IMR-90 (cell line): ENCODE measurements at regions not wholly inside any gene's neighbourhood (a gene's known extent, or its start where the extent isn't known, plus 50 kb on each side); places are given as distances from the start of the nearest gene placed in this dataset.

Source experiments
- ATAC-seq: fragments of 200-7000 bp; cut with Tn5 transposase; 2 replicates; pipeline ENCODE4 v1.9.1; 2020; ENCODE audit warnings: low read depth, mild to moderate bottlenecking, moderate library complexity
- BruUV-seq: library from RNA; stranded (reverse); fragments of 400-500 nt; replicated peaks from 2 replicates; lab custom pipeline; 2021; lab: Mats Ljungman, UMichigan
- CTCF ChIA-PET: fragments of 300-600 bp; formaldehyde crosslinking; extraction: SDS; loops from one replicate; lab custom pipeline; 2021; ENCODE audit warnings: antibody characterized with exemption; lab: Yijun Ruan, JAX
- POLR2A ChIA-PET: fragments of 300-600 bp; sonication (Branson Sonifier 250); formaldehyde crosslinking; loops from one replicate; lab custom pipeline; 2022; ENCODE audit warnings: antibody characterized with exemption; ENCODE audit not compliant: unreplicated experiment; lab: Charles Lee
- DNase-seq: peaks from one replicate; pipeline ENCODE4 v3.0.0; 2013
- H2AFZ ChIP-seq: replicated peaks from 2 replicates; pipeline ENCODE3; 2013; ENCODE audit warnings: low read length, mild to moderate bottlenecking; ENCODE audit not compliant: poor library complexity
- H2AK5ac ChIP-seq: 2 replicates; pipeline ENCODE4 v1.6.1; 2013; ENCODE audit warnings: low read depth, low read length, inconsistent platforms
- H2AK9ac ChIP-seq: replicated peaks from 2 replicates; pipeline ENCODE3; 2013; ENCODE audit warnings: mild to moderate bottlenecking, low read depth, low read length, moderate library complexity; ENCODE audit not compliant: poor library complexity
- H2BK120ac ChIP-seq: 2 replicates; pipeline ENCODE4 v1.6.1; 2013; ENCODE audit warnings: low read depth, low read length, inconsistent platforms
- H2BK15ac ChIP-seq: 3 replicates; pipeline ENCODE4 v1.6.1; 2013; ENCODE audit warnings: low read depth, low read length, inconsistent platforms
- H2BK20ac ChIP-seq: 2 replicates; pipeline ENCODE4 v1.6.1; 2013; ENCODE audit warnings: low read depth, mild to moderate bottlenecking, inconsistent platforms, low read length, moderate library complexity
- H2BK5ac ChIP-seq: 2 replicates; pipeline ENCODE4 v1.6.1; 2013; ENCODE audit warnings: mild to moderate bottlenecking, low read depth, low read length, inconsistent platforms; ENCODE audit not compliant: poor library complexity, severe bottlenecking
- H3K14ac ChIP-seq: replicated peaks from 2 replicates; pipeline ENCODE4 v1.6.1; 2013; ENCODE audit warnings: low read depth, low read length, inconsistent platforms
- H3K18ac ChIP-seq: 2 replicates; pipeline ENCODE4 v1.6.1; 2013; ENCODE audit warnings: low read depth, low read length, control low read depth
- H3K23ac ChIP-seq: 2 replicates; pipeline ENCODE4 v1.6.1; 2013; ENCODE audit warnings: low read depth, low read length, inconsistent platforms
- H3K27ac ChIP-seq: 2 replicates; pipeline ENCODE4 v1.5.1; 2013; ENCODE audit warnings: mild to moderate bottlenecking, control low read depth, low read length; ENCODE audit not compliant: insufficient read depth
- H3K27me3 ChIP-seq: 2 replicates; pipeline ENCODE4 v1.6.1; 2013; ENCODE audit warnings: low read length; ENCODE audit not compliant: control insufficient read depth, insufficient read depth
- H3K36me3 ChIP-seq: 2 replicates; pipeline ENCODE4 v1.6.1; 2013; ENCODE audit warnings: low read length, mixed read lengths; ENCODE audit not compliant: control insufficient read depth, insufficient read depth
- H3K4ac ChIP-seq: 2 replicates; pipeline ENCODE4 v1.6.1; 2013; ENCODE audit warnings: low read depth, low read length, inconsistent platforms
- H3K4me1 ChIP-seq: 2 replicates; pipeline ENCODE4 v1.6.1; 2013; ENCODE audit warnings: low read length, mixed read lengths; ENCODE audit not compliant: control insufficient read depth, insufficient read depth
- H3K4me2 ChIP-seq: 2 replicates; pipeline ENCODE4 v1.6.1; 2013; ENCODE audit warnings: low read depth, mild to moderate bottlenecking, control low read depth, low read length, moderate library complexity
- H3K4me3 ChIP-seq: 2 replicates; pipeline ENCODE4 v1.5.1; 2013; ENCODE audit warnings: low read depth, mild to moderate bottlenecking, control low read depth, low read length, moderate library complexity; ENCODE audit not compliant: insufficient read depth
- H3K56ac ChIP-seq: 2 replicates; pipeline ENCODE4 v1.6.1; 2013; ENCODE audit warnings: low read length, inconsistent platforms; ENCODE audit not compliant: insufficient read depth; ENCODE audit errors: extremely low read depth
- H3K79me1 ChIP-seq, 2 experiments: 2 replicates each; pipeline ENCODE4 v1.6.1; 2013; ENCODE audit warnings: low read length in 2 of 2, inconsistent platforms in 1 of 2, low read depth in 1 of 2
- H3K9ac ChIP-seq: 2 replicates; pipeline ENCODE4 v1.6.1; 2013; ENCODE audit warnings: low read depth, low read length, control low read depth
- H3K9me1 ChIP-seq: 2 replicates; pipeline ENCODE4 v1.6.1; 2013; ENCODE audit warnings: low read length, inconsistent platforms; ENCODE audit not compliant: insufficient read depth
- H3K9me3 ChIP-seq: 2 replicates; pipeline ENCODE4 v1.6.1; 2013; ENCODE audit warnings: low read length; ENCODE audit not compliant: control insufficient read depth, insufficient read depth
- H4K20me1 ChIP-seq: 2 replicates; pipeline ENCODE4 v1.6.1; 2013; ENCODE audit warnings: low read length, inconsistent platforms; ENCODE audit not compliant: insufficient read depth
- H4K5ac ChIP-seq: 2 replicates; pipeline ENCODE4 v1.6.1; 2013; ENCODE audit warnings: mild to moderate bottlenecking, low read depth, low read length, control low read depth
- H4K8ac ChIP-seq, 2 experiments: 2 replicates each; pipeline ENCODE4 v1.6.1; 2013; ENCODE audit warnings: low read depth in 2 of 2, low read length in 2 of 2, control low read depth in 1 of 2, inconsistent platforms in 1 of 2
- H4K91ac ChIP-seq: 2 replicates; pipeline ENCODE4 v1.6.1; 2013; ENCODE audit warnings: low read depth, low read length, inconsistent platforms; ENCODE audit not compliant: insufficient read depth
- BHLHE40 ChIP-seq: fragments of 150-350 bp; IDR thresholded peaks from 2 replicates; pipeline ENCODE4 v1.6.1; 2016; ENCODE audit warnings: mild to moderate bottlenecking, low read depth, low read length
- CHD1 ChIP-seq: IDR thresholded peaks from 2 replicates; pipeline ENCODE4 v1.6.1; 2012; ENCODE audit warnings: low read depth, low read length, improper control_type of control experiment
- FOS ChIP-seq: fragments of 150-350 bp; IDR thresholded peaks from 2 replicates; pipeline ENCODE4 v1.6.1; 2016; ENCODE audit warnings: low read depth, low read length
- MAFK ChIP-seq: IDR thresholded peaks from 2 replicates; pipeline ENCODE4 v1.6.1; 2012; ENCODE audit warnings: low read depth, low read length, improper control_type of control experiment
- MXI1 ChIP-seq: IDR thresholded peaks from 2 replicates; pipeline ENCODE4 v1.6.1; 2012; ENCODE audit warnings: low read depth, mild to moderate bottlenecking, low read length, moderate library complexity, borderline replicate concordance
- NFE2L2 ChIP-seq: fragments of 150-350 bp; IDR thresholded peaks from 2 replicates; pipeline ENCODE4 v1.6.1; 2016; ENCODE audit warnings: low read depth, mild to moderate bottlenecking, low read length
- POLR2A ChIP-seq: IDR thresholded peaks from 2 replicates; pipeline ENCODE4 v1.6.1; 2012; ENCODE audit warnings: mild to moderate bottlenecking, low read depth, low read length
- RAD21 ChIP-seq: IDR thresholded peaks from 2 replicates; pipeline ENCODE4 v1.6.1; 2012; ENCODE audit warnings: low read length, improper control_type of control experiment
- RCOR1 ChIP-seq: IDR thresholded peaks from 2 replicates; pipeline ENCODE4 v1.6.1; 2012; ENCODE audit warnings: mild to moderate bottlenecking, low read length, improper control_type of control experiment; ENCODE audit not compliant: insufficient replicate concordance
- RFX5 ChIP-seq: IDR thresholded peaks from 2 replicates; pipeline ENCODE4 v1.8.0; 2012; ENCODE audit warnings: low read depth, mild to moderate bottlenecking, low read length, moderate library complexity
- SMC3 ChIP-seq: fragments of 150-350 bp; IDR thresholded peaks from 2 replicates; pipeline ENCODE4 v1.6.1; 2016; ENCODE audit warnings: low read depth, mild to moderate bottlenecking, antibody characterized with exemption, low read length, moderate library complexity
- WGBS, 2 experiments: methylation state at CpG; one replicate each; pipeline versions ENCODE4 v1.1.5 to v1.1.7; 2013; ENCODE audit warnings: missing lambda C conversion rate in 2 of 2; ENCODE audit not compliant: insufficient read length in 1 of 2; ENCODE audit errors: extremely low coverage in 2 of 2; 5-methylcytosine and 5-hydroxymethylcytosine counted together
- dilution Hi-C: fragments of 300-500 bp; cut with HindIII; formaldehyde crosslinking; loops from one replicate; pipeline ENCODE4 v1.14.3; 2018; ENCODE audit warnings: low sequenced_read_pairs; ENCODE audit not compliant: unreplicated experiment
- in situ Hi-C: fragments of 300-500 bp; cut with MboI; formaldehyde crosslinking; loops from 3 replicates; pipeline ENCODE4 v1.14.3; 2019; ENCODE audit warnings: low sequenced_read_pairs, inconsistent platforms, mixed read lengths
- intact Hi-C: fragments of 100-400 bp; cut with micrococcal nuclease; formaldehyde crosslinking; loops from 2 replicates; pipeline ENCODE4 v1.10.0; 2022

- Histone ChIP-seq H2AK9ac (no peak overlapping the region), H3K9ac (no peak overlapping the region), H3K14ac (no peak overlapping the region), H3K27me3 (no peaks in the 10 kb centered on the region), H4K5ac (no peak overlapping the region), H3K4ac (no peak overlapping the region), H3K56ac (no peak overlapping the region), H3K4me1 (peaks cover 2% of the 10 kb centered on the region; the same call in 1 of the 2 replicates), H2AK5ac (no peak overlapping the region), H3K18ac (no peak overlapping the region), H3K27ac (no peak overlapping the region), H4K20me1 (no peaks in the 10 kb centered on the region), H2BK20ac (no peak overlapping the region), H2AFZ (no peak overlapping the region), H4K8ac (no peak overlapping the region), H4K91ac (no peak overlapping the region), H2BK120ac (no peak overlapping the region), H3K79me1 (no peaks in the 10 kb centered on the region), H2BK15ac (no peak overlapping the region), H2BK5ac (no peak overlapping the region), H3K9me1 (no peaks in the 10 kb centered on the region), H3K23ac (no peak overlapping the region), H3K4me2 (no peak overlapping the region), H3K9me3 (no peaks in the 10 kb centered on the region), H3K4me3 (no peak overlapping the region), H3K36me3 (no peaks in the 10 kb centered on the region)
- TF ChIP-seq BHLHE40 (no peak), RAD21 (no peak), NFE2L2 (no peak), MXI1 (no peak), SMC3 (no peak), RCOR1 (no peak), RFX5 (no peak), CHD1 (no peak), MAFK (no peak), POLR2A (no peak), FOS (no peak)
- no TSS peak for BruUV-seq
- ChIA-PET CTCF (no interaction called here), POLR2A (no interaction called here)
- no peak for ATAC-seq
- intact Hi-C loops (no loop called here), dilution Hi-C loops (no loop called here), in situ Hi-C loops (no loop called here)
- WGBS, 2 experiments = no CpG with 5 or more reads among the region's 2 CpGs
- no peak for DNase-seq
Measured at GRCh38 chr9:87243602-87244001, 254.1 kb upstream of the DAPK1 start.
